ENCODE measurements at regions not wholly inside any gene's neighbourhood (a gene's known extent, or its start where the extent isn't known, plus 50 kb on each side); places are given as distances from the start of the nearest gene placed in this dataset.

- DNase-seq (ENCODE audit: low read depth), result no peak
These were observed 221.7 kb upstream of the SPRY2 start for GRCh38 chr13:80562433-80563156.

GRCh38 chr13:80560609-80561008 is 219.7 kb upstream of the SPRY2 start:
- DNase-seq (ENCODE audit: low read depth), result no peak

- DNase-seq (ENCODE audit: low read depth), result no peak
These were observed 219.0 kb upstream of the SPRY2 start for GRCh38 chr13:80559944-80560343.

GRCh38 chr13:80558074-80558473 is 217.1 kb upstream of the SPRY2 start:
- DNase-seq (ENCODE audit: low read depth), result no peak

GRCh38 chr13:80555796-80556678 is 215.1 kb upstream of the SPRY2 start:
- no peak for DNase-seq (ENCODE audit: low read depth)

GRCh38 chr13:80552851-80553440 is 212.0 kb upstream of the SPRY2 start:
- DNase-seq (ENCODE audit: low read depth), result no peak

GRCh38 chr13:80551650-80552497 is 210.9 kb upstream of the SPRY2 start:
- DNase-seq (ENCODE audit: low read depth), result no peak

- DNase-seq (ENCODE audit: low read depth), result no peak
These were observed 210.1 kb upstream of the SPRY2 start for GRCh38 chr13:80550971-80551441.

- no peak for DNase-seq (ENCODE audit: low read depth)
These were observed 208.0 kb upstream of the SPRY2 start for GRCh38 chr13:80548915-80549314.

GRCh38 chr13:80547885-80548825 is 207.2 kb upstream of the SPRY2 start:
- DNase-seq (ENCODE audit: low read depth), result peak; percentile 22

- DNase-seq (ENCODE audit: low read depth), result no peak
These were observed 206.4 kb upstream of the SPRY2 start for GRCh38 chr13:80547341-80547740.

GRCh38 chr13:80533175-80533574 is 192.2 kb upstream of the SPRY2 start:
- DNase-seq (ENCODE audit: low read depth), result no peak

- DNase-seq (ENCODE audit: low read depth), result no peak
These were observed 190.0 kb upstream of the SPRY2 start for GRCh38 chr13:80530902-80531301.

- peak; percentile 15 for DNase-seq (ENCODE audit: low read depth)
These were observed 189.3 kb upstream of the SPRY2 start for GRCh38 chr13:80530191-80530590.

GRCh38 chr13:80529734-80530133 is 188.8 kb upstream of the SPRY2 start:
- peak; percentile 74 for DNase-seq (ENCODE audit: low read depth)

- DNase-seq (ENCODE audit: low read depth), result no peak
These were observed 187.8 kb upstream of the SPRY2 start for GRCh38 chr13:80528733-80529132.

GRCh38 chr13:80527400-80527799 is 186.5 kb upstream of the SPRY2 start:
- DNase-seq (ENCODE audit: low read depth), result no peak

GRCh38 chr13:80524447-80525215 is 183.7 kb upstream of the SPRY2 start:
- peak; percentile 70 for DNase-seq (ENCODE audit: low read depth)

- DNase-seq (ENCODE audit: low read depth), result no peak
These were observed 182.2 kb upstream of the SPRY2 start for GRCh38 chr13:80523134-80523533.
